ENCODE measurements at regions not wholly inside any gene's neighbourhood (a gene's known extent, or its start where the extent isn't known, plus 50 kb on each side); places are given as distances from the start of the nearest gene placed in this dataset.
"Not testable (repeated sequence)": the region's sequence is repeated elsewhere in the genome, so short reads cannot be mapped to it uniquely, and the experiment has no call there.

DNA sequence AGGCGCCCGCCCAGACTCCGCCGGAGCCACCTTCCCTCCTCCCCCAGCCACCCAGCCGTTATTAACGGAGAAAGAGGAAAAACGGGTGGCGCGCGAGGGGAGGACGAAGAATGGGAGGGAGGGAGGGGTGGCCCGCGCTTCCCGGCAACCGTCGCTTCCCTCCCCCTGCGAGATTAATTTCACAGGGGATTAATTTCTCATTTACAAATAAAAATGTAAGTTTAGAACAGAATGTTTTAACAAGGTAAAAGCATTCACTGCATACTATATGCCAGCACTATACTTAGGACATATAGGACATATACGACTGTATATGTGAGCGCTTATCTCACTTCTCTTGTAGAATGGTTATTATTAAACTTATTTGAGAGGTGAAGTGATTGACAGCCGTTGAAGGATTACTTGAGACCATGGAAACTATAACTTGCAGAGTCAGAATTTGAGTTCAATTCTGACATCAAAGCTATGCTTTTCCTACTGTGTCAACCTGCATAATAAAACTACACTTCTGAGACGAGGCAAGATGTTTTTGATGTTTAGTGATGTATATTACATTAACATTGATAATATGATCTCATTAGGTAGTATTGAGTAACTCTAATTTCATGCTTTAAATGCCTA, 120.5 kb upstream of the WIPF3 start:
- H3K9me3 Mint-ChIP-seq; H3K27ac Mint-ChIP-seq; H3K9me3 ChIP-seq (ENCODE audit: control insufficient read depth in 2 of 2, low read length in 2 of 2); H3K4me1 ChIP-seq (ENCODE audit: control insufficient read depth, insufficient read depth, low read length, poor library complexity, severe bottlenecking); H3K27ac ChIP-seq (ENCODE audit: insufficient read depth, low read length, poor library complexity, severe bottlenecking); H3K27me3 ChIP-seq (ENCODE audit: control insufficient read depth, insufficient read depth, low read length); H3K36me3 ChIP-seq (ENCODE audit: control insufficient read depth, insufficient read depth, low read length); H3K4me3 ChIP-seq (ENCODE audit: low read depth, low read length); H3K4me1 Mint-ChIP-seq; H3K36me3 Mint-ChIP-seq; ATAC-seq (ENCODE audit: low read depth in 2 of 2): not testable (repeated sequence)
- peak in 1 of 3 donors; percentile 0 for DNase-seq
- Mint-ChIP-seq H3K27me3 (peaks cover 42% of the 10 kb centered on the region), H3K4me3 (peak overlapping the region; percentile 31 to 70 (median 56))

DNA sequence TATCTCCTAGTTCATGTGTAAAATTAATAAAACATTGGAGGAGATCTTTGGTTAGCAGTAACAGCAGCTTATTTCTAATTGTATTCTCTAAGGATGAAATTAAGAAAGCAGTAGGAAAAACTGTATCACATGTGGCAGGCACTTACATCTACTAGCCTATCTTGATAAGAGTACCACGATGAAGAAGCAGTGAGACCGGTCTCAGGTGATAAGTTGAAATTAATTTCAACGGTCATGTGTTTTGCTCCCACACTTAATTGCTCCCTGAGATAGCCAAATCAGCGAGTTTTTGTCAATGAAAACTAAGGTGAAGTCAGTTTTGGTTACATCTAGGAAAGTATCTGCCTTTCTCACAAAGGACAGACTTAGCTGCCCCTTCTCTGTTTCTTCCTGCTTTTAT, 115.8 kb upstream of the WIPF3 start:
- H3K4me1 Mint-ChIP-seq: not testable (repeated sequence)

DNA sequence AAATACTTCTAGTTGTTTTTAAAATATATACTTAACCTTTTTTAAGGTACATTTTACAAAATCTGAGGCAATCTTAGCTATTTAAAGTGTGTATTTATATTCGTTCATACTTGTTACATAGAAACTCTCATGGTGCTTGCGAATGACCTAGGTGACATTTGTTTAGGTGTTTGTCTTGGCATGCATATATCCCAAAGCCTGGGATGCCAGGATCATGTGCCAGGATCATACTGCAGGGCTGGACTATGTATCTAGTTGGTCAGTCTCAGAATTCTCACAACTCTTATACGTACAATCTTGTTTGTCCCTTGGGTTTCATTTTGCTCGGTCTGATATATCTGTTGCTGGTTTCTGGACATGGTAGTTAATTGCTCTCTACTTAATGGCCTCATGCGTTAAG, 109.9 kb upstream of the WIPF3 start:
- not testable (repeated sequence) for H3K4me1 ChIP-seq (ENCODE audit: control insufficient read depth, insufficient read depth, low read length, poor library complexity, severe bottlenecking); H3K36me3 ChIP-seq (ENCODE audit: control insufficient read depth, insufficient read depth, low read length); H3K27ac Mint-ChIP-seq; H3K27me3 Mint-ChIP-seq; H3K9me3 ChIP-seq (ENCODE audit: control insufficient read depth in 2 of 2, low read length in 2 of 2); H3K4me3 Mint-ChIP-seq; DNase-seq; H3K4me1 Mint-ChIP-seq; ATAC-seq (ENCODE audit: low read depth in 2 of 2); H3K36me3 Mint-ChIP-seq; H3K9me3 Mint-ChIP-seq; H3K27ac ChIP-seq (ENCODE audit: insufficient read depth, low read length, poor library complexity, severe bottlenecking); H3K4me3 ChIP-seq (ENCODE audit: low read depth, low read length); H3K27me3 ChIP-seq (ENCODE audit: control insufficient read depth, insufficient read depth, low read length)

More for the DNA sequence above, 115.8 kb upstream of the WIPF3 start:
- H3K27ac Mint-ChIP-seq; H3K36me3 Mint-ChIP-seq; H3K36me3 ChIP-seq (ENCODE audit: control insufficient read depth, insufficient read depth, low read length); H3K4me1 ChIP-seq (ENCODE audit: control insufficient read depth, insufficient read depth, low read length, poor library complexity, severe bottlenecking); ATAC-seq (ENCODE audit: low read depth in 2 of 2); H3K9me3 Mint-ChIP-seq; H3K9me3 ChIP-seq (ENCODE audit: control insufficient read depth in 2 of 2, low read length in 2 of 2); H3K4me3 Mint-ChIP-seq; H3K4me3 ChIP-seq (ENCODE audit: low read depth, low read length); H3K27ac ChIP-seq (ENCODE audit: insufficient read depth, low read length, poor library complexity, severe bottlenecking); H3K27me3 ChIP-seq (ENCODE audit: control insufficient read depth, insufficient read depth, low read length); DNase-seq: not testable (repeated sequence)
- peaks cover 27% of the 10 kb centered on the region for H3K27me3 Mint-ChIP-seq

DNA sequence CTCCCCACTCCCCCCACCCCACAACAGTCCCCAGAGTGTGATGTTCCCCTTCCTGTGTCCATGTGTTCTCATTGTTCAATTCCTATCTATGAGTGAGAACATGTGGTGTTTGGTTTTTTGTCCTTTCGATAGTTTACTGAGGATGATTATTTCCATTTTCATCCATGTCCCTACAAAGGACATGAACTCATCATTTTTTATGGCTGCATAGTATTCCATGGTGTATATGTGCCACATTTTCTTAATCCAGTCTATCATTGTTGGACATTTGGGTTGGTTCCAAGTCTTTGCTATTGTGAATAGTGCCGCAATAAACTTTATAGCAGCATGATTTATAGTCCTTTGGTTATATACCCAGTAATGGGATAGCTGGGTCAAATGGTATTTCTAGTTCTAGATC, 106.6 kb upstream of the WIPF3 start:
- not testable (repeated sequence) for H3K4me3 ChIP-seq (ENCODE audit: low read depth, low read length); DNase-seq; ATAC-seq (ENCODE audit: low read depth in 2 of 2); H3K27me3 ChIP-seq (ENCODE audit: control insufficient read depth, insufficient read depth, low read length); H3K4me1 ChIP-seq (ENCODE audit: control insufficient read depth, insufficient read depth, low read length, poor library complexity, severe bottlenecking); H3K36me3 ChIP-seq (ENCODE audit: control insufficient read depth, insufficient read depth, low read length); H3K9me3 ChIP-seq (ENCODE audit: control insufficient read depth in 2 of 2, low read length in 2 of 2); H3K27me3 Mint-ChIP-seq; H3K9me3 Mint-ChIP-seq; H3K27ac Mint-ChIP-seq; H3K4me3 Mint-ChIP-seq; H3K4me1 Mint-ChIP-seq; H3K27ac ChIP-seq (ENCODE audit: insufficient read depth, low read length, poor library complexity, severe bottlenecking); H3K36me3 Mint-ChIP-seq

DNA sequence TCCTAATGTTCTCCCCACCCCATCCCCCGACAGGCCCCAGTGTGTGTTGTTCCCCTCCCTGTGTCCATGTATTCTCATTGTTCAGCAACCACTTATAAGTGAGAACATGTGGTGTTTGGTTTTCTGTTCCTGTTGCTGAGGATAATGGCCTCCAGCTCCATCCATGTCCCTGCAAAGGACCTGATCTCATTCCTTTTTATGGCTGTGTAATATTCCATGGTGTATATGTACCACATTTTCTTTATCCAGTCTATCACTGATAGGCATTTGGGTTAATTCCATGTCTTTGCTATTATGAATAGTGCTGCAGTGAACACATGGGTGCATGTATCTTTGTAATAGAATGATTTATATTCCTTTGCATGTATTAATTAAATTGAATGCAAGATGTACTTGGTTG, 104.8 kb upstream of the WIPF3 start:
- not testable (repeated sequence) for H3K9me3 Mint-ChIP-seq; H3K4me3 Mint-ChIP-seq; H3K27me3 ChIP-seq (ENCODE audit: control insufficient read depth, insufficient read depth, low read length); H3K27ac Mint-ChIP-seq; H3K4me1 ChIP-seq (ENCODE audit: control insufficient read depth, insufficient read depth, low read length, poor library complexity, severe bottlenecking); H3K36me3 ChIP-seq (ENCODE audit: control insufficient read depth, insufficient read depth, low read length); H3K4me3 ChIP-seq (ENCODE audit: low read depth, low read length); H3K4me1 Mint-ChIP-seq; H3K9me3 ChIP-seq (ENCODE audit: control insufficient read depth in 2 of 2, low read length in 2 of 2); ATAC-seq (ENCODE audit: low read depth in 2 of 2); DNase-seq; H3K27me3 Mint-ChIP-seq; H3K27ac ChIP-seq (ENCODE audit: insufficient read depth, low read length, poor library complexity, severe bottlenecking); H3K36me3 Mint-ChIP-seq

DNA sequence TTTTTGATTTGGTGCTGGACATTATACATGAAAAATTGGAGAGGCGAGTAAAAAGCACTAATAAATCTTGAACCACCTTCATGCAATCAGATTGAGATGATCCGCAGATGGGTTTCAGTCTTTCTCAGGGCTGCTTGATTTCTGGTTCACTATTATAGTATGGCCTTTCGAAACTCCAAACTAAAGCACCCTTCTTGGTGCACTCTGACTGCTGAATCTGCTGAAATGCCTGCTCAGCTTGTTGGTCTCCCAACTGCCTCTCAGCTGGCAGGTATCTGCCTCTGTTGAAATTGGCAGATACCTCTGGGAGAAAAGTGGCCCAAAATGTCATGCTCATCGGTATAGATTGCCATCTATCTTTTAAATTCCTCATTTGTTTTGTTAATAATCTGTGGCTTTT, 102.5 kb upstream of the WIPF3 start:
- H3K27ac Mint-ChIP-seq; H3K36me3 Mint-ChIP-seq; H3K4me3 ChIP-seq (ENCODE audit: low read depth, low read length); H3K4me1 ChIP-seq (ENCODE audit: control insufficient read depth, insufficient read depth, low read length, poor library complexity, severe bottlenecking); ATAC-seq (ENCODE audit: low read depth in 2 of 2); H3K4me1 Mint-ChIP-seq; H3K36me3 ChIP-seq (ENCODE audit: control insufficient read depth, insufficient read depth, low read length); H3K27me3 Mint-ChIP-seq; H3K9me3 Mint-ChIP-seq; H3K4me3 Mint-ChIP-seq; H3K9me3 ChIP-seq (ENCODE audit: control insufficient read depth in 2 of 2, low read length in 2 of 2); H3K27me3 ChIP-seq (ENCODE audit: control insufficient read depth, insufficient read depth, low read length); DNase-seq; H3K27ac ChIP-seq (ENCODE audit: insufficient read depth, low read length, poor library complexity, severe bottlenecking): not testable (repeated sequence)

DNA sequence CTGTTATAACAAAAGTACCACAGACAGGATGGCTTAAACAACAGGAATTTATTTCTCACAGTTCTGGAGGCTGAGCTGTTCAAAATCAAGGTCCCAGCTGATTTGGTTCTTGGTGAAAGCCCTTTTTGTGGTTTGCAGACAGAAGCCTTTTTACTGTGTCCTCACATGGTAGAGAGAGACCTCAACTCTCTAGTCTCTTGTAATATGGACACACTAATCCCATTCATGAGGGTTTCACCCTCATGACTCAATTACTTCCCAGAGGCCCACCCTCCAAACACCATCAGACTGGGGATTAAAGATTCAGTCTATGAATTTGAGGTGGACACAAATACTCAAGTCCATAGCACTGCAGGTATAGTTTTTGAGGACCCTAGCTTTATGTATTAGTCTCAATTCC, 97.3 kb upstream of the WIPF3 start:
- not testable (repeated sequence) for H3K4me1 Mint-ChIP-seq; H3K9me3 ChIP-seq (ENCODE audit: control insufficient read depth in 2 of 2, low read length in 2 of 2); H3K4me1 ChIP-seq (ENCODE audit: control insufficient read depth, insufficient read depth, low read length, poor library complexity, severe bottlenecking); H3K4me3 ChIP-seq (ENCODE audit: low read depth, low read length); H3K27ac ChIP-seq (ENCODE audit: insufficient read depth, low read length, poor library complexity, severe bottlenecking); ATAC-seq (ENCODE audit: low read depth in 2 of 2); H3K36me3 Mint-ChIP-seq; H3K27ac Mint-ChIP-seq; DNase-seq; H3K27me3 ChIP-seq (ENCODE audit: control insufficient read depth, insufficient read depth, low read length); H3K9me3 Mint-ChIP-seq; H3K4me3 Mint-ChIP-seq; H3K36me3 ChIP-seq (ENCODE audit: control insufficient read depth, insufficient read depth, low read length)
- H3K27me3 Mint-ChIP-seq: peaks cover 20% of the 10 kb centered on the region

DNA sequence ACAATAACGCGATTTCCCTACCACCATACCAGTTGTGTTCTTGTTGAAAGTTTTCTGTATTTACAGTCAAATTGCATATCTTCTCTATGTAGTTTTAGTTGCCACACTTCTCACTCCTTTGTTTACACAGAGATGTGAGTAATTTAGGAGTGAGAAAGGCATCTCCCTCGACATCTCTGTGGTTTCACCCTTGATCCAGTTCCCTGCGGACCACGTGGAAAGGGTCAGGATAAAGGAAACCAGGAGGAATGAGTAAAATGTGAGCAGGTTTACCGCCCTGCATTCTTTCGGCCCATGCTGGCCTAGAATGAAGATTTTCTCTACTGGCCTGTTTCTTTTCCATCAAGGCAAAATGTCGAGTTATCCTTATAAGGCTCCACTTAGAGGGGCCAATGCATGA, 83.2 kb upstream of the WIPF3 start:
- H3K27ac Mint-ChIP-seq; H3K4me3 ChIP-seq (ENCODE audit: low read depth, low read length); H3K27ac ChIP-seq (ENCODE audit: insufficient read depth, low read length, poor library complexity, severe bottlenecking); H3K27me3 ChIP-seq (ENCODE audit: control insufficient read depth, insufficient read depth, low read length); H3K4me1 ChIP-seq (ENCODE audit: control insufficient read depth, insufficient read depth, low read length, poor library complexity, severe bottlenecking); H3K27me3 Mint-ChIP-seq; H3K36me3 ChIP-seq (ENCODE audit: control insufficient read depth, insufficient read depth, low read length); H3K9me3 ChIP-seq (ENCODE audit: control insufficient read depth in 2 of 2, low read length in 2 of 2); DNase-seq; ATAC-seq (ENCODE audit: low read depth in 2 of 2); H3K4me3 Mint-ChIP-seq; H3K4me1 Mint-ChIP-seq; H3K36me3 Mint-ChIP-seq; H3K9me3 Mint-ChIP-seq: not testable (repeated sequence)
